Keratinocyte (primary cell): ENCODE measurements at regions not wholly inside any gene's neighbourhood (a gene's known extent, or its start where the extent isn't known, plus 50 kb on each side); places are given as distances from the start of the nearest gene placed in this dataset.

Source experiments
- CTCF ChIP-seq, 3 experiments: IDR thresholded peaks in 1 of 3; conservative IDR thresholded peaks in 1 of 3; optimal IDR thresholded peaks in 1 of 3; 2 replicates in 2 of 3; 3 replicates in 1 of 3; pipeline versions ENCODE3 to v1.5.1; 2011; ENCODE audit warnings: low read length in 3 of 3, mild to moderate bottlenecking in 3 of 3, moderate library complexity in 2 of 3, control low read depth in 1 of 3, inconsistent platforms in 1 of 3; ENCODE audit not compliant: insufficient read depth in 2 of 3; ENCODE audit errors: extremely low read depth in 1 of 3
- EZH2 ChIP-seq: IDR thresholded peaks from one replicate; pipeline ENCODE4 v1.6.1; 2012; ENCODE audit warnings: inconsistent platforms, mild to moderate bottlenecking, low read length, moderate library complexity

GRCh38 chr10:3635697-3636096, 149.3 kb downstream of the KLF6 start:
- TF ChIP-seq CTCF (optimal IDR thresholded peaks at IDR 0.05 in 1 of 3, IDR thresholded peaks at IDR 0.05 in 1 of 3, conservative IDR thresholded peaks at IDR 0.05 in 1 of 3; ENCODE audit: extremely low read depth in 1 of 3, insufficient read depth in 2 of 3, low read length in 3 of 3) (no peak), EZH2 (no peak)
